Astrocyte of the cerebellum (primary cell): ENCODE measurements at regions not wholly inside any gene's neighbourhood (a gene's known extent, or its start where the extent isn't known, plus 50 kb on each side); places are given as distances from the start of the nearest gene placed in this dataset.

Experiments
- DNase-seq: peaks from one replicate; pipeline ENCODE4 v3.0.0-alpha.2; 2011; ENCODE audit warnings: low read depth
- H3K4me3 ChIP-seq: 2 replicates; pipeline ENCODE4 v1.5.1; 2011; ENCODE audit warnings: mild to moderate bottlenecking, low read depth, low read length, moderate library complexity
- in situ Hi-C: cut with HindIII; loops from 2 replicates; pipeline ENCODE4 v1.10.0; 2017; ENCODE audit warnings: low sequenced_read_pairs
- TF ChIP-seq, protein P1 (sequence below): IDR thresholded peaks from 2 replicates; pipeline ENCODE4 v1.5.1; 2012; ENCODE audit warnings: low read length, low read depth, moderate library complexity, mild to moderate bottlenecking; ENCODE audit errors: missing control alignments

DNA sequence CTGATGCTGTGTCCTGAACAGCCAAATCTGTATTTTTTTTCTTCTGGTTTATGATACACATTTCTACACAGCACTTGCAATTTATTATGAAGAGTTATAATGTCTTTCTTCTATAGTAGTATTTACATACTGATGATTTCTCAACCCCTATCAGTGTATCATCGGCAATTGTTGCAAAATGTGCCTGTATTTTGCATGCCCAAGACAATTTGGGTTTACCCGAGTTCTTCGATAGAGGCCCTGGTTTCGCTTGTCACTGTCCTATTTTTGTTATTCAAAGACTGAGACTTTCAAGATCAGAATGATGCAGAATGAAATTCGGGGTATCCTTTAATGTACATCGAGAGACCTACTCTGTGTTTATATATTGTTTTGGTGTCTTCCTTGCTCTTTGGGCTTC, 184.5 kb upstream of the PRSS58 start:
- TF ChIP-seq, protein P1, sequence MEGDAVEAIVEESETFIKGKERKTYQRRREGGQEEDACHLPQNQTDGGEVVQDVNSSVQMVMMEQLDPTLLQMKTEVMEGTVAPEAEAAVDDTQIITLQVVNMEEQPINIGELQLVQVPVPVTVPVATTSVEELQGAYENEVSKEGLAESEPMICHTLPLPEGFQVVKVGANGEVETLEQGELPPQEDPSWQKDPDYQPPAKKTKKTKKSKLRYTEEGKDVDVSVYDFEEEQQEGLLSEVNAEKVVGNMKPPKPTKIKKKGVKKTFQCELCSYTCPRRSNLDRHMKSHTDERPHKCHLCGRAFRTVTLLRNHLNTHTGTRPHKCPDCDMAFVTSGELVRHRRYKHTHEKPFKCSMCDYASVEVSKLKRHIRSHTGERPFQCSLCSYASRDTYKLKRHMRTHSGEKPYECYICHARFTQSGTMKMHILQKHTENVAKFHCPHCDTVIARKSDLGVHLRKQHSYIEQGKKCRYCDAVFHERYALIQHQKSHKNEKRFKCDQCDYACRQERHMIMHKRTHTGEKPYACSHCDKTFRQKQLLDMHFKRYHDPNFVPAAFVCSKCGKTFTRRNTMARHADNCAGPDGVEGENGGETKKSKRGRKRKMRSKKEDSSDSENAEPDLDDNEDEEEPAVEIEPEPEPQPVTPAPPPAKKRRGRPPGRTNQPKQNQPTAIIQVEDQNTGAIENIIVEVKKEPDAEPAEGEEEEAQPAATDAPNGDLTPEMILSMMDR, result no peak
- H3K4me3 ChIP-seq, result no peak overlapping the region
- no peak for DNase-seq
- in situ Hi-C loops, result no loop called here

DNA sequence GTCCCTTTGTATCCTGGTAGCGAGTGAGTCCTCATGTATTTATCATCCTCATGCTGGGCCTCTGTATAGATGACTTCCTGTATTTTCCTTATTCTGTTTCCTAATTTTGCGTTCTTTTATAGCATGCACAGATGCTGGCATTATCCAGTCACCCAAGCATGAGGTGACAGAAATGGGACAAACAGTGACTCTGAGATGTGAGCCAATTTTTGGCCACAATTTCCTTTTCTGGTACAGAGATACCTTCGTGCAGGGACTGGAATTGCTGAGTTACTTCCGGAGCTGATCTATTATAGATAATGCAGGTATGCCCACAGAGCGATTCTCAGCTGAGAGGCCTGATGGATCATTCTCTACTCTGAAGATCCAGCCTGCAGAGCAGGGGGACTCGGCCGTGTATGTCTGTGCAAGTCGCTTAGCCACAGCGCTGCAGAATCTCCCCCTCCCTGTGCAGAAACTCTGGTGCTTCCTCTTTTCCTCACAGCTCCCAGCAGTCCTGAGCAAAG, 183.1 kb upstream of the PRSS58 start:
- no peak overlapping the region for H3K4me3 ChIP-seq
- in situ Hi-C loops, result no loop called here
- TF ChIP-seq, protein P1, result no peak
- DNase-seq, result no peak

- in situ Hi-C loops, result no loop called here
- peak; percentile 53 for DNase-seq
- TF ChIP-seq, protein P1, result no peak
- no peak overlapping the region for H3K4me3 ChIP-seq
Measured at GRCh38 chr7:142440219-142440905, 182.5 kb upstream of the PRSS58 start.

GRCh38 chr7:142439739-142440138, 181.9 kb upstream of the PRSS58 start:
- H3K4me3 ChIP-seq, result no peak overlapping the region
- TF ChIP-seq, protein P1, result no peak
- DNase-seq, result no peak
- in situ Hi-C loops, result no loop called here

GRCh38 chr7:142438923-142439515, 181.2 kb upstream of the PRSS58 start:
- in situ Hi-C loops, result no loop called here
- H3K4me3 ChIP-seq, result no peak overlapping the region
- TF ChIP-seq, protein P1, result no peak
- no peak for DNase-seq

DNA sequence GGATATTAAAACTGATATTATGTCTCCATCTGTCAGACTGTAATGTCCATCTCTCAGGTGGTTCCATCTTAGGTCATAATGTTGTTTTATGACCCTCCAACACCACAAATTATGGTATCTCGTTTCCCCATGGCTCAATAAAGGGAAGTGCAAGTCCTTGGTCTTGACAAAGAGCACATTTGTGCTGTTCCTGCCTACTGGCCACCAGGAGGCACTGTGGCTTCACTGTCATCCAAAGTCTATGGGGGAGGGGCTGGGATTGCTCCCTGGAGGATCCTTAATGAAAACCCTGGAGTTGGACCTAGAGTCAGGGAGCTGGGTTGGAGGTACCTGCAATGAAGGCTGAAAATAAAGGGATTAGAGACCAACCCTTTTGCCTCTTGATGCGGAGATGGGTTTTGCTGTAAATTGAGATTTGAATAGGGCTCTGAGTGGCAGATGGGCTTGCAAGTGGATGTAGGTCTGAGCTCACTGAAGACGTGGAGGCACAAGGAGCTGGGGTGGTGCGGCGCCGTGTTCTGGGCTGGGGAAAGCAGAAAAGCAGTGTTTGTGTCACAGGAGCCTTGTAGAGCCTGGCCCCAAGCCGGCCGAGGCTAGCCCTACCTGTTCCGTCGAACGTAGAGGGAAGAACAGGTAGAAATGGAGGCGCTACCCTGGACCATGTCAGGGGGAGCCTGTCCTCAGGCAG, 180.5 kb upstream of the PRSS58 start:
- no peak overlapping the region for H3K4me3 ChIP-seq
- in situ Hi-C loops, result no loop called here
- DNase-seq, result no peak
- TF ChIP-seq, protein P1, result peak; percentile 57
